Astrocyte of the spinal cord (primary cell): ENCODE measurements at regions not wholly inside any gene's neighbourhood (a gene's known extent, or its start where the extent isn't known, plus 50 kb on each side); places are given as distances from the start of the nearest gene placed in this dataset.

Experiments
- DNase-seq: peaks from one replicate; pipeline ENCODE4 v3.0.0; 2011; ENCODE audit warnings: low read depth, low spot score
- H3K4me3 ChIP-seq: 2 replicates; pipeline ENCODE4 v1.5.1; 2011; ENCODE audit warnings: low read depth, mild to moderate bottlenecking, low read length, moderate library complexity
- CTCF ChIP-seq: IDR thresholded peaks from 2 replicates; pipeline ENCODE4 v1.5.1; 2012; ENCODE audit warnings: low read depth, mild to moderate bottlenecking, low read length, inconsistent platforms
- in situ Hi-C: cut with HindIII; loops from 2 replicates; pipeline ENCODE4 v1.10.0; 2017; ENCODE audit warnings: low sequenced_read_pairs

DNA sequence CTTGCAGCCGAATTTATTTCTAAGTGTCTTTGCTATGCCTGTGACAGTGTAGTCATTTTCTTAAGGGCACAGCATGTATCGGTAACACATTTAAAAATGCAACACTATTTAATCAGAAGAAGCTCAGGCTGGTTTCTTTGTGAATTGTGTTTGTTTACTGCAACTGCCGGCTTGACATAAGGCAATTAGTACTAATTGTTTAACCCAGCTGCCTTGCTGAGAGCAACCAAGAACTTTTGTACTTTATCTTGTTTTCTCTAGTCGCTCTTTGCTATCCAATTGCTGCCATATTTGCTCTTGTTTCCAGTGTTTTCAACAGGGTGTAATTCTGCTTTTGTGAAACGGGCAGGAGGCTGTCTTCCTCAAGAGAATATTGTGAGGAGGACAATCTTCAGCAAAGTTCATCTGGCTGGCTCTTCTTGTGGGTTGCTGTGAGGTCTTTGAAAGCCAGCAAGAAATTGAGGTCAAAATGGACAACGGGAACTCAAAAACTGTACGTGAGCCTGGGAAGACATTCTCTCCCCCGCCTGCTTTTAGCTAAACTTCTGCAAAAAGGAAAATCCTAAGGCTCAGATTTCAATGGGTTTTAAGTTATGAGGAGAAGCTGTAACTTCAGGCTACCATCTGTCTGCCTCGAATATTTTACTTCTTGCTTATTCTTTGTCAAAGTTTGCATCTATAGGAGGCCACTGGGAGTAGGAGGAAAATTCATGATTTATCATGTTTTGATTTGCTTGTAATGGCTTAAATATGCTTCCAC is 75.8 kb upstream of the TSHZ3 start:
- no peak overlapping the region for H3K4me3 ChIP-seq
- no peak for TF ChIP-seq CTCF
- no peak for DNase-seq
- in situ Hi-C loops: no loop called here

- in situ Hi-C loops: no loop called here
- TF ChIP-seq CTCF: no peak
Measured at GRCh38 chr19:31427857-31428256, 78.6 kb upstream of the TSHZ3 start.

GRCh38 chr19:31430381-31430780 is 81.1 kb upstream of the TSHZ3 start:
- in situ Hi-C loops: no loop called here
- no peak for DNase-seq
- no peak overlapping the region for H3K4me3 ChIP-seq
- TF ChIP-seq CTCF: no peak

More at GRCh38 chr19:31427857-31428256, 78.6 kb upstream of the TSHZ3 start:
- no peak overlapping the region for H3K4me3 ChIP-seq
- no peak for DNase-seq

DNA sequence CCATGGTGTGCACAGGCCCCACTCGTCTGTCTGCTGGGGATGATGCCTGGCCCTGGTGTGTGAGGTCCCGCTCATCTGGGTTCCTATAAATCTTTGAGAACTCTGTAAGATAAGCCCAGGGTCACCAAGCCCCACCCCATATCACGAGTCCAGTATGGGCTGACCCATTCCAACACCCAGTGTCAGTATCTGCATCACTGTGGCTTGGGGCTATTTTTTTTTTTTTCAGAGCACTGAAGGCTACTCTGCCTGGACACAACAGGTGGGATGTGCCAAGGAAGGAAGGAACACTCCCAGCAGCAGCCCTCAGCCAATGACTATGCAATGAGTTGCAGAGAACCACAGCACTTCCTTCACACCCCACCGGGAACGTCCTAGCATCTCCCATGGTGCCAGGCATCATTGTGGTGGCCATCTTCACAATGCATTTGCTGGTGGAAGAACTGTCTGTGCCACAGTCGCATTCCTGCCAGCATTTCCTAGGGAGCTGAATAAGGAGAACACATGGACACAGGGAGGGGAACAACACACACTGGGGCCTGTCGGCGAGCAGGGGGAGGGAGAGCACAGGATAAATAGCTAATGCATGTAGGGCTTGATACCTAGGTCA is 83.1 kb upstream of the TSHZ3 start:
- H3K4me3 ChIP-seq: no peak overlapping the region
- DNase-seq: no peak
- in situ Hi-C loops: no loop called here
- no peak for TF ChIP-seq CTCF

GRCh38 chr19:31436121-31436776 is 87.0 kb upstream of the TSHZ3 start:
- no peak for TF ChIP-seq CTCF
- in situ Hi-C loops: no loop called here
- no peak for DNase-seq

GRCh38 chr19:31438401-31439269 is 89.4 kb upstream of the TSHZ3 start:
- no peak overlapping the region for H3K4me3 ChIP-seq
- in situ Hi-C loops: no loop called here
- no peak for DNase-seq
- TF ChIP-seq CTCF: no peak

More at GRCh38 chr19:31436121-31436776, 87.0 kb upstream of the TSHZ3 start:
- no peak overlapping the region for H3K4me3 ChIP-seq
